ENCODE measurements at regions not wholly inside any gene's neighbourhood (a gene's known extent, or its start where the extent isn't known, plus 50 kb on each side); places are given as distances from the start of the nearest gene placed in this dataset.

DNA sequence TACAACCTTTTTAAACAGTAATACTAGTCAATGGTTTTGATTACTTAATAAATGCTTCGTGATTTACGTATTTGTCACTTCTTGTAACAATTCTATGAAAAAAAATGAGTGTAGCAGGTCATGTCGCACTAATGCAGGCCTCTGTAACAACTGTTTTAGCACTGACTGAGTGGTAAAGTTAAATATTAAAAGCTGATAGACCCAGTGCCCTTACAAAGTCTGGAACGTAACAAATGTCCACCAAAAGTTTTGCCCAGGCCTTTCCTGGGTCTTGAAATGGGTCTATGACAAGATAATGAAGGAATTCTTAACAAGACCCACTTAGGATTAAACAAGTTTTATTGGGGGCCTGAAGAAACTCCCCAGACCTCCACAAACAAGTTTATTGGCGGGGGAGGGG, 304.6 kb upstream of the DEPDC1 start (continued):
- TF ChIP-seq, protein P1, sequence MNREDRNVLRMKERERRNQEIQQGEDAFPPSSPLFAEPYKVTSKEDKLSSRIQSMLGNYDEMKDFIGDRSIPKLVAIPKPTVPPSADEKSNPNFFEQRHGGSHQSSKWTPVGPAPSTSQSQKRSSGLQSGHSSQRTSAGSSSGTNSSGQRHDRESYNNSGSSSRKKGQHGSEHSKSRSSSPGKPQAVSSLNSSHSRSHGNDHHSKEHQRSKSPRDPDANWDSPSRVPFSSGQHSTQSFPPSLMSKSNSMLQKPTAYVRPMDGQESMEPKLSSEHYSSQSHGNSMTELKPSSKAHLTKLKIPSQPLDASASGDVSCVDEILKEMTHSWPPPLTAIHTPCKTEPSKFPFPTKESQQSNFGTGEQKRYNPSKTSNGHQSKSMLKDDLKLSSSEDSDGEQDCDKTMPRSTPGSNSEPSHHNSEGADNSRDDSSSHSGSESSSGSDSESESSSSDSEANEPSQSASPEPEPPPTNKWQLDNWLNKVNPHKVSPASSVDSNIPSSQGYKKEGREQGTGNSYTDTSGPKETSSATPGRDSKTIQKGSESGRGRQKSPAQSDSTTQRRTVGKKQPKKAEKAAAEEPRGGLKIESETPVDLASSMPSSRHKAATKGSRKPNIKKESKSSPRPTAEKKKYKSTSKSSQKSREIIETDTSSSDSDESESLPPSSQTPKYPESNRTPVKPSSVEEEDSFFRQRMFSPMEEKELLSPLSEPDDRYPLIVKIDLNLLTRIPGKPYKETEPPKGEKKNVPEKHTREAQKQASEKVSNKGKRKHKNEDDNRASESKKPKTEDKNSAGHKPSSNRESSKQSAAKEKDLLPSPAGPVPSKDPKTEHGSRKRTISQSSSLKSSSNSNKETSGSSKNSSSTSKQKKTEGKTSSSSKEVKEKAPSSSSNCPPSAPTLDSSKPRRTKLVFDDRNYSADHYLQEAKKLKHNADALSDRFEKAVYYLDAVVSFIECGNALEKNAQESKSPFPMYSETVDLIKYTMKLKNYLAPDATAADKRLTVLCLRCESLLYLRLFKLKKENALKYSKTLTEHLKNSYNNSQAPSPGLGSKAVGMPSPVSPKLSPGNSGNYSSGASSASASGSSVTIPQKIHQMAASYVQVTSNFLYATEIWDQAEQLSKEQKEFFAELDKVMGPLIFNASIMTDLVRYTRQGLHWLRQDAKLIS (CRISPR knock-in tag; IDR thresholded peaks at IDR 0.05; ENCODE audit: borderline replicate concordance), result no peak
- TF ChIP-seq ZNF317 (CRISPR knock-in tag; IDR thresholded peaks at IDR 0.05; ENCODE audit: borderline replicate concordance, low read depth), result no peak
- TF ChIP-seq TEAD1 (CRISPR knock-in tag; IDR thresholded peaks at IDR 0.05), result no peak
- no peak for TF ChIP-seq ZNF671 (CRISPR knock-in tag; IDR thresholded peaks at IDR 0.05)
- TF ChIP-seq, protein P2, sequence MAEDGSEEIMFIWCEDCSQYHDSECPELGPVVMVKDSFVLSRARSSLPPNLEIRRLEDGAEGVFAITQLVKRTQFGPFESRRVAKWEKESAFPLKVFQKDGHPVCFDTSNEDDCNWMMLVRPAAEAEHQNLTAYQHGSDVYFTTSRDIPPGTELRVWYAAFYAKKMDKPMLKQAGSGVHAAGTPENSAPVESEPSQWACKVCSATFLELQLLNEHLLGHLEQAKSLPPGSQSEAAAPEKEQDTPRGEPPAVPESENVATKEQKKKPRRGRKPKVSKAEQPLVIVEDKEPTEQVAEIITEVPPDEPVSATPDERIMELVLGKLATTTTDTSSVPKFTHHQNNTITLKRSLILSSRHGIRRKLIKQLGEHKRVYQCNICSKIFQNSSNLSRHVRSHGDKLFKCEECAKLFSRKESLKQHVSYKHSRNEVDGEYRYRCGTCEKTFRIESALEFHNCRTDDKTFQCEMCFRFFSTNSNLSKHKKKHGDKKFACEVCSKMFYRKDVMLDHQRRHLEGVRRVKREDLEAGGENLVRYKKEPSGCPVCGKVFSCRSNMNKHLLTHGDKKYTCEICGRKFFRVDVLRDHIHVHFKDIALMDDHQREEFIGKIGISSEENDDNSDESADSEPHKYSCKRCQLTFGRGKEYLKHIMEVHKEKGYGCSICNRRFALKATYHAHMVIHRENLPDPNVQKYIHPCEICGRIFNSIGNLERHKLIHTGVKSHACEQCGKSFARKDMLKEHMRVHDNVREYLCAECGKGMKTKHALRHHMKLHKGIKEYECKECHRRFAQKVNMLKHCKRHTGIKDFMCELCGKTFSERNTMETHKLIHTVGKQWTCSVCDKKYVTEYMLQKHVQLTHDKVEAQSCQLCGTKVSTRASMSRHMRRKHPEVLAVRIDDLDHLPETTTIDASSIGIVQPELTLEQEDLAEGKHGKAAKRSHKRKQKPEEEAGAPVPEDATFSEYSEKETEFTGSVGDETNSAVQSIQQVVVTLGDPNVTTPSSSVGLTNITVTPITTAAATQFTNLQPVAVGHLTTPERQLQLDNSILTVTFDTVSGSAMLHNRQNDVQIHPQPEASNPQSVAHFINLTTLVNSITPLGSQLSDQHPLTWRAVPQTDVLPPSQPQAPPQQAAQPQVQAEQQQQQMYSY (CRISPR knock-in tag; IDR thresholded peaks at IDR 0.05), result no peak
- TF ChIP-seq, protein P3, sequence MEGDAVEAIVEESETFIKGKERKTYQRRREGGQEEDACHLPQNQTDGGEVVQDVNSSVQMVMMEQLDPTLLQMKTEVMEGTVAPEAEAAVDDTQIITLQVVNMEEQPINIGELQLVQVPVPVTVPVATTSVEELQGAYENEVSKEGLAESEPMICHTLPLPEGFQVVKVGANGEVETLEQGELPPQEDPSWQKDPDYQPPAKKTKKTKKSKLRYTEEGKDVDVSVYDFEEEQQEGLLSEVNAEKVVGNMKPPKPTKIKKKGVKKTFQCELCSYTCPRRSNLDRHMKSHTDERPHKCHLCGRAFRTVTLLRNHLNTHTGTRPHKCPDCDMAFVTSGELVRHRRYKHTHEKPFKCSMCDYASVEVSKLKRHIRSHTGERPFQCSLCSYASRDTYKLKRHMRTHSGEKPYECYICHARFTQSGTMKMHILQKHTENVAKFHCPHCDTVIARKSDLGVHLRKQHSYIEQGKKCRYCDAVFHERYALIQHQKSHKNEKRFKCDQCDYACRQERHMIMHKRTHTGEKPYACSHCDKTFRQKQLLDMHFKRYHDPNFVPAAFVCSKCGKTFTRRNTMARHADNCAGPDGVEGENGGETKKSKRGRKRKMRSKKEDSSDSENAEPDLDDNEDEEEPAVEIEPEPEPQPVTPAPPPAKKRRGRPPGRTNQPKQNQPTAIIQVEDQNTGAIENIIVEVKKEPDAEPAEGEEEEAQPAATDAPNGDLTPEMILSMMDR (IDR thresholded peaks at IDR 0.05), result no peak
- TF ChIP-seq, protein P4, sequence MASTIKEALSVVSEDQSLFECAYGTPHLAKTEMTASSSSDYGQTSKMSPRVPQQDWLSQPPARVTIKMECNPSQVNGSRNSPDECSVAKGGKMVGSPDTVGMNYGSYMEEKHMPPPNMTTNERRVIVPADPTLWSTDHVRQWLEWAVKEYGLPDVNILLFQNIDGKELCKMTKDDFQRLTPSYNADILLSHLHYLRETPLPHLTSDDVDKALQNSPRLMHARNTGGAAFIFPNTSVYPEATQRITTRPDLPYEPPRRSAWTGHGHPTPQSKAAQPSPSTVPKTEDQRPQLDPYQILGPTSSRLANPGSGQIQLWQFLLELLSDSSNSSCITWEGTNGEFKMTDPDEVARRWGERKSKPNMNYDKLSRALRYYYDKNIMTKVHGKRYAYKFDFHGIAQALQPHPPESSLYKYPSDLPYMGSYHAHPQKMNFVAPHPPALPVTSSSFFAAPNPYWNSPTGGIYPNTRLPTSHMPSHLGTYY (CRISPR knock-in tag; IDR thresholded peaks at IDR 0.05), result no peak

DNA sequence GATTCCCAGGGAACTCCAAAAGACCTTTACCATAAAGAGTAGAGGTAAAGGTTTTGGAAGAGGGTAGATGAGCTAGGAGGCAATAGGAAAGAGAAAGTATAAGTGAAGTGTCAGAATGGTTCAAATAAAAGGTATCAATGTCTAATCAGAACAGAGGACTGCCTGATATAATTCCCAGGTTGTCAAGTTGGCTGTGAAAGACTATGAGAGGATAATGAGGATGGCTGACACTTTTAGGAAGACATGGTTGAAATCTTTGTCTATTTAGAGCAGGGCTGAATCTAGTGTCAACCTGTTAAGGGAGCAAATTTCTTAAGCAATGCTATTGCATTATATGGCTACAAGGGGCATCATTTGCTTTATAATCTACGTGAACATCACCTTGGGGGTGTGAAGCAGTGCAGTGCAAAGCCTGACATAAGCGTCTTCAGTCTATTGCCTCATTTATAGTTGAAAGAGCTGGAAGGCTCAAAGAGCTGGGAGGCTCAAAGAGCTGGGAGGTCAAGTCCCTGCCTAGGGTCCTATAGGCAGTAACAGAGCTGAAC, 308.3 kb upstream of the DEPDC1 start:
- no peaks in the 10 kb centered on the region for H3K36me3 Mint-ChIP-seq
- CTCF ChIA-PET, result no interaction called here
- no peak for TF ChIP-seq KAT7 (CRISPR knock-in tag; IDR thresholded peaks at IDR 0.05; ENCODE audit: borderline replicate concordance)
- TF ChIP-seq, protein P5, sequence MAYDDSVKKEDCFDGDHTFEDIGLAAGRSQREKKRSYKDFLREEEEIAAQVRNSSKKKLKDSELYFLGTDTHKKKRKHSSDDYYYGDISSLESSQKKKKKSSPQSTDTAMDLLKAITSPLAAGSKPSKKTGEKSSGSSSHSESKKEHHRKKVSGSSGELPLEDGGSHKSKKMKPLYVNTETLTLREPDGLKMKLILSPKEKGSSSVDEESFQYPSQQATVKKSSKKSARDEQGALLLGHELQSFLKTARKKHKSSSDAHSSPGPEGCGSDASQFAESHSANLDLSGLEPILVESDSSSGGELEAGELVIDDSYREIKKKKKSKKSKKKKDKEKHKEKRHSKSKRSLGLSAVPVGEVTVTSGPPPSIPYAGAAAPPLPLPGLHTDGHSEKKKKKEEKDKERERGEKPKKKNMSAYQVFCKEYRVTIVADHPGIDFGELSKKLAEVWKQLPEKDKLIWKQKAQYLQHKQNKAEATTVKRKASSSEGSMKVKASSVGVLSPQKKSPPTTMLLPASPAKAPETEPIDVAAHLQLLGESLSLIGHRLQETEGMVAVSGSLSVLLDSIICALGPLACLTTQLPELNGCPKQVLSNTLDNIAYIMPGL (CRISPR knock-in tag; IDR thresholded peaks at IDR 0.05), result no peak
- TF ChIP-seq, protein P6, sequence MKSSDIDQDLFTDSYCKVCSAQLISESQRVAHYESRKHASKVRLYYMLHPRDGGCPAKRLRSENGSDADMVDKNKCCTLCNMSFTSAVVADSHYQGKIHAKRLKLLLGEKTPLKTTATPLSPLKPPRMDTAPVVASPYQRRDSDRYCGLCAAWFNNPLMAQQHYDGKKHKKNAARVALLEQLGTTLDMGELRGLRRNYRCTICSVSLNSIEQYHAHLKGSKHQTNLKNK (CRISPR knock-in tag; IDR thresholded peaks at IDR 0.05), result no peak
- no peak for TF ChIP-seq ZBTB21 (CRISPR knock-in tag; IDR thresholded peaks at IDR 0.05; ENCODE audit: borderline replicate concordance)
- TF ChIP-seq, protein P7, sequence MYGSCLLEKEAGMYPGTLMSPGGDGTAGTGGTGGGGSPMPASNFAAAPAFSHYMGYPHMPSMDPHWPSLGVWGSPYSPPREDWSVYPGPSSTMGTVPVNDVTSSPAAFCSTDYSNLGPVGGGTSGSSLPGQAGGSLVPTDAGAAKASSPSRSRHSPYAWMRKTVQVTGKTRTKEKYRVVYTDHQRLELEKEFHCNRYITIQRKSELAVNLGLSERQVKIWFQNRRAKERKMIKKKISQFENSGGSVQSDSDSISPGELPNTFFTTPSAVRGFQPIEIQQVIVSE (CRISPR knock-in tag; IDR thresholded peaks at IDR 0.05; ENCODE audit: borderline replicate concordance), result no peak
- TF ChIP-seq, protein P1 (CRISPR knock-in tag; IDR thresholded peaks at IDR 0.05; ENCODE audit: borderline replicate concordance), result no peak
- TF ChIP-seq TP53 (CRISPR knock-in tag; IDR thresholded peaks at IDR 0.05), result no peak
- no peak for TF ChIP-seq TCF7 (CRISPR knock-in tag; IDR thresholded peaks at IDR 0.05; ENCODE audit: low read depth)
- no peak for TF ChIP-seq GTF2I (CRISPR knock-in tag; conservative IDR thresholded peaks at IDR 0.05)
- TF ChIP-seq ZNF219 (CRISPR knock-in tag; IDR thresholded peaks at IDR 0.05; ENCODE audit: borderline replicate concordance), result no peak
- TF ChIP-seq ZNF423 (CRISPR knock-in tag; IDR thresholded peaks at IDR 0.05), result no peak
- TF ChIP-seq SMAD4 (CRISPR knock-in tag; IDR thresholded peaks at IDR 0.05), result no peak
- peaks cover 8% of the 10 kb centered on the region; the same call in 1 of the 2 replicates for H3K9me3 Mint-ChIP-seq
- H3K4me3 Mint-ChIP-seq, result no peak overlapping the region
- H3K4me1 Mint-ChIP-seq, result no peaks in the 10 kb centered on the region
- no peak overlapping the region for H3K27ac Mint-ChIP-seq
- DNase-seq (ENCODE audit: low spot score) (no peak), ATAC-seq (no peak)
- H3K27me3 Mint-ChIP-seq (ENCODE audit: low read depth), result no peaks in the 10 kb centered on the region
- POLR2A ChIA-PET, result no interaction called here

Data from WTC11 (cell line).